ENCODE measurements at regions not wholly inside any gene's neighbourhood (a gene's known extent, or its start where the extent isn't known, plus 50 kb on each side); places are given as distances from the start of the nearest gene placed in this dataset.

DNA sequence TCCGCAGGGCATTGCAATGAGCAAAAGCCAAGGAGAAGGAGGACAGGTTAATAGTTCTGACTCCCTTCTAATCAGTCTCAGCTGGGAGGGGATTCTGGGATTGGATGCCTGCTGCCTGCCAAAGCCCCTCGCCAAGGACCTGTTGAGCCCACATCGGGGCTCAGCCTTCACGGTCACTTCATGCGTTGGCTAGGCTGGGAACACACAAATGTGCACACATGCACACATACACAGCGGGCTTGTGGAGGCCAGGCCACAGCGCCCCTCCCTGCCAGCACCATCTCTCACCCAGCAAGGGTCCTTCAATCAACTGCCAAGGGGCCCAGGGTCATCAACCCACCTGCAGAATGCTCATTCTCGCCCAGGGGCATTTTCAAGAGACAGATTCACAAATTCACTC, 113.9 kb downstream of the C5orf15 start:
- no peak for DNase-seq (ENCODE audit: low read depth)

- no peak for DNase-seq (ENCODE audit: low read depth)
Observed at GRCh38 chr5:133853646-133854365, 114.6 kb downstream of the C5orf15 start.

- no peak for DNase-seq (ENCODE audit: low read depth)
Observed at GRCh38 chr5:133851521-133851920, 116.9 kb downstream of the C5orf15 start.

- no peak for DNase-seq (ENCODE audit: low read depth)
Observed at GRCh38 chr5:133850811-133851210, 117.6 kb downstream of the C5orf15 start.

DNA sequence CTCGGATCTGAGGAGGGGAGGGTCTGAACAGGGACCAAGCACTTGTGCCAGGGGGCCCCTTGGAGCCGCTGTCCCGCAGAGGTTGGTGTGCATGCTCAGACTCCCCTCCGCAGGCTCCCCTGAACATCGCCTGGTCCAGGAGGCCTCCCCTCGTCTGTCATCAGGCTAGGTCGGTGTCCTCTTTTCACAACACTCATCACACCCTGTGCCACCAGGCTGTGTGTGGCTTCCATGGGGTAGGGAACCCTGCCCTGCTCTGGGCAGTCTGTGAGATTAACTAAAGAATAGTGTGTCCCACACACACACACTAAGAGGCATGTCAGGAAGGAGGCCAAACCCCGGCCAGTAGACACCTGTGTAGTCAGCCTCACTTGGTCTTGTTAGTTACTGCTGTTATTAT, 119.3 kb downstream of the C5orf15 start:
- DNase-seq (ENCODE audit: low read depth), result no peak

- no peak for DNase-seq (ENCODE audit: low read depth)
Observed at GRCh38 chr5:133848341-133848811, 120.0 kb downstream of the C5orf15 start.

DNA sequence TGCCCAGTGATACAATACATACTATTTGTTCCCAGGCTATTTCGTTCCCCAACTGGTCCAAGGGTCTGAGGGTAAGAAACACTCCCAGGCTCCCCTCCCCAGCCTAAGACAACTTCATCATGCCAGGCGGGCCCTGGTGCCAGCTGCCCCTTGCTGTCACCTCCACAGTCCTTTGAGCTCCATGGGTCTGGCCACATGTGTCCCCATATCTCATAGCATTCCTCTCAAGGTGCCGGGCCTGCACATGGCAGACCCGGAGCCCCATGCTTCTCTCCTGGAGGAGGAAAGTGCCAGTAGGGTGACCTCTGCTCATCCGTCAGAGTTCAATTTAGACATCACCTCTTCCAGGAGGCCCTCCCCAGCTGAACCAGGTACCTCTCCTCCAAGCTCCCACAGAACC, 120.5 kb downstream of the C5orf15 start:
- DNase-seq (ENCODE audit: low read depth), result no peak

DNA sequence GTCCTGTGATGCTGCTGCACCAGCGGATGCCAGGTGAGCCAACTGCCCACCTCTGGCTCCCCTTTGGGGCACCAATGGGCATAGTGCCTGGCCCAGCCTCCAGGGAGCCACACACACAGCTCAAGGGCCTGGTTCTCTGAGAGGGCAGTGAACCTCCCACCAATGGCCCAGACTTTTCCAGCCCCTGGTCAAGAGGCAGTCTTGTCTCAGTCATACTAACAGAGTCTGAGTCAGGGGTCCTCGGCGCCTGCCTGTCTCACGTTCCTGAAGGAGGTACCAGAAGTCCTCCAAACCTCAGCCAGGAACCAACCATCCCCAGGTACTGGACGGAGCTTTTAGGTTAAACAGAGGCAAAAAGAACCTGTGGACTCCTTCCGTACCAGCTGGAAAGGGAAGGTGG, 121.1 kb downstream of the C5orf15 start:
- DNase-seq (ENCODE audit: low read depth), result no peak

GRCh38 chr5:133846478-133847226, 121.8 kb downstream of the C5orf15 start:
- DNase-seq (ENCODE audit: low read depth), result no peak

GRCh38 chr5:133845271-133845670, 123.2 kb downstream of the C5orf15 start:
- DNase-seq (ENCODE audit: low read depth), result no peak

DNA sequence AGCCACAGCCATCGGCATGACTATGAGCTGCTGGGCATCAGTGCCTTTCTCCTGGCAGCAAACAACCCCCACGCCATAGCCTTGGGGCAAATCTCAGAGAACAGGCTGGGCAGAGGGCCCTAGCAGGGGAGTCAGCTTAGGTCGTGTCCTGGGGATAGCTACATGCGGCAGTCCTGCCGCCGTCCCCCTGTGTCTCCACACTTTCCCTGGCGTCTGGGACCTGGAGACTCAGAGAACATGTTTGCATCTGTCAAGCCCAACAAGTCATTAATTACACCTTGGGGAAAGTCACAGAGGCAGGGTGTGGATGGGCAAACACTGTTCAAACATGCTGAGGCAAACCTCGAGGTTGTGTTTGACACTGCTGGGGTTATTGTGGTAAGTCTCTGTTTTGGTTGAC, 123.6 kb downstream of the C5orf15 start:
- DNase-seq (ENCODE audit: low read depth), result no peak

DNA sequence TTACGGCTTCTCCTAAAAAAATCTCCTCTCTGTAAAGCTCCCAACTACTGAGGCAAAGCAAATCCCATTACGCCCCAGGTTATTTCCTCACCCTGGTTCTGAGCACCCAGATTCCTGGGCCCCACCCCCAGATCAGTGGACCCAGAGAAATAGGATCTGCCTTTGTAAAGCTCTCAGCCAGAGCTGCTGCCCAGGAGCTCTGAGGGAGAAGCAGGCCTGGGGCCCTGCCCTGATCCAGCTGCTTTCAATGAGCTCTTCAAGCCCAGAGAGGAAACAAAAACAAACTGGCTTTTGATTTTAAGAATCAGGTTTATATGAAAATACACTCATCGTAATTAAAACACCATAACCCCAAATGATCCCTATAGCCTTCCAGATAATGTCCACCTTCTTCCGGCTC, 124.5 kb downstream of the C5orf15 start:
- no peak for DNase-seq (ENCODE audit: low read depth)

DNA sequence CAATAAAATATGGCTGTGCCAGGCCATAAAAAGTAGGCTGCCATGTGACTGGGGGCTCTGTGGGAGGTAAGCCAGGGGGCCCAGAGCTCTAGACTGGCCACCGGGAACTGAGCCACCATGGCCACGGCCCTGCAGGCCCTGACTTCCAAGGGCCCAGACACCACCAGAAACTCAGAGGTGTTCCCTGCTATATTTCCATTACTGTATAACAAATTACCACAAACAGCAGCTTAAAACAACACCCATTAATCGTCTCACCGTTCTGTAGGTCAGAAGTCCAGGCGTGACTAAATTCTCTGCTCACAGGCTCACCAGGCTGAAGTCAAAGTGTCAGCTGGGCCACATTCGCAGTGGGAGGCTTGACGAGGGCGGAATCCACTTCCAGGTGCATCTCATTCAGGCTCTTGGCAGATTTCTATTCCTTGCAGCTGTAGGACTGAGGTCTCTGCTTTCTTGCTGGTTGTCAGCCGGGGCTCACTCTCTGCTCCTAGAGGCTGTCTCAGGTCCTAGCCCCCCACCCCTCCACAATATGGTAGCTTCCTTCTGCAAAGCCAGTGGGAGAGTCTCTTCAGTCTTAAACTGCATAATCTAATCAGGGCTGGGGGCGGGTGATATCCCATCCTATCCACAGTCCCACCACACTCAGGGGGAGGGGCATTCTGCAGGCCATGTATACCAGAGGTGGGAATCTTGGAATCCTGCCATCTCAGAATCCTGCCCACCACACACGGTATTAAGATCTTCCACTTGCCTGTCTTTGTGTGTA, 125.4 kb downstream of the C5orf15 start:
- DNase-seq (ENCODE audit: low read depth), result no peak

- no peak for DNase-seq (ENCODE audit: low read depth)
Observed at GRCh38 chr5:133841831-133842750, 126.3 kb downstream of the C5orf15 start.

DNA sequence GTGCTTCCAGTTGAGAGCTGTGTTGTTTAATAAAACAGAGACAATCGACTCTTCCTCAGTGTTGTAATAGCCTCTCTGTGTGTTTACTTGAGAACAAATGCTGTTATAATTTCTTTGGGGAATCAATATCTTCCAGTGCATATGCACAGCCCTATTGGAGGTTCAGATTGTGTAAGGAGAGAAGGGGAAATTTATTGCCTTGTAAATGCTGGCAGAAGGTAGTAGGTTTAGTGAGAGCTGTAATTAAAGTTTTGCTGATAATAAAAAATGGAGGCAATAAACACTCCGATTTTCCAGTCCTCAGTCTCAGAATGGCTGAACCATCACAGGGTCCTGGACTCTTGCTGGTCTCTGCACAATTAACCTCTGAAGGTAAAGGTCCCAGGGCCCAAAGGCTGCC, 128.3 kb downstream of the C5orf15 start:
- no peak for DNase-seq (ENCODE audit: low read depth)

DNA sequence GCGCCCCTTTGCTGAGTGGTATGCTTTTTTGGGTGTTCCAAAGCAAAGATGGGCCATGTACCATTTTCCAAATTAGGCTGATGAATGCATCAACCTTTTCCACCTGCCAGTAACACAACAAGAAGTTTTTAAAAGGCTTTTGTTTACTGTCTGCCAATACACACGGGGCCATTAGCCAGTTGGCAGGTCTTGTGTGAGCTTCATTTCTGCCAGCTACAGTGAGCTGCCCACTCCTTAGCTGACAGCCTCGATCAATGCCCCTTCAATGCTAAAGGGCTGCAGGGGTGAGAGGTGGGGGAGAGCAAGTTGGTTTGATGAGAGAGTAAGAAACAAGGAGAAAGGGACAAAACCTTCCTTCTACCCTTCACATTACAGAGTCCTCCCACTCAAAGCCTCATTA, 128.7 kb downstream of the C5orf15 start:
- DNase-seq (ENCODE audit: low read depth), result no peak

GRCh38 chr5:133839090-133839489, 129.3 kb downstream of the C5orf15 start:
- DNase-seq (ENCODE audit: low read depth), result no peak

GRCh38 chr5:133838286-133838685, 130.1 kb downstream of the C5orf15 start:
- DNase-seq (ENCODE audit: low read depth), result no peak

DNA sequence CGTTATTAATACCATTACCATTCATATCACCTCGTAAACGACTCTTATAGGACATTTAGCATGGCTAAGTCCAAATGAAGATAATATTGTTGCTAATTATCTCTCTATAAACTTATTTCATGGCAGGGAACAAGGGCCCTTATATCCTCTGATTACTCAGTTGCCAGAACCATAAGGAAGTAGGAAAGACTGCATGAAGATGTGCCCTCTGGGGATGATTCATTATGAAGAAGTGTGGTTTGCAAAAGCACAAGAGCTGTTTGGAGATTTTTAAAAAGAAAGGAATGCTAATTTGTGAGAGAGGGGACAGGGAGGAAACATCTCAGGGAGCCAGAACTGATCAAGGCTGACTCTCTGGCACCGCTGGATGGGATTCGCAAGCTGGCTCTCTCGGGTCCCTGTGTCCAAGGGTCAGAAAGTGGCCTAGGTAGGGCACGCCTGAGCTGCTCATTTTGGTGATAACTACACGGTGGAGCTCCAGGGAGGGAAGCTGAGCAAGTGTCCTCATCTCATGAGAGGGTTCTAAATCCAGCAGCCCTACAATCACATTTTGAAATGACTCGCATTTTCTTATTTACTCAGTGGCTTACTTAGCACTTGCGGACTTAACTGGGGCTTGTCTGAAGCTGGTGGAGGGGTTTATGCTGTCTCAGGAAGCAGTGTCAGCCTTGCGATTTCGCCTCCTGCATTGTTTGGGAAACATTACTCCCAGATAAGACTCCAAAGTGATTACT, 136.8 kb downstream of the C5orf15 start:
- DNase-seq (ENCODE audit: low read depth), result no peak

DNA sequence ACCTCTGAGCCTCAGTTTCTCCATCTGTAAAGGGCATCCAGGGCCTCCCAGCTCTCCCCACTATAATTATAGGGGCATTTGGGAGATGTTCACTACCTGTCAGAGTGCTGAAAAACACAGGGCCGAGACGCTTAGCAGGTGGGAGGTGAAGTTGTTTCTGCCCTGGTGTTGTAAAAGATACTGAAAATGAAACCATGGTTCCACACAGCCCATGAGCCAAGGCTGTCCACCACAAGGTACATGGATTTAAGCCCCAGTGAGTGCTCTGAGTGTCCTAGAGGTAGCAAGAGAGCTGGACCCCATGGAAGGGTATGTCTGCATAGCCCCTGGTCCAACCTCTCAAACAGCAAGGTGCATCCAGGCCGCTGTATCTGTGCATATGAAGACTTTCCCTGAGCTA, 137.5 kb downstream of the C5orf15 start:
- no peak for DNase-seq (ENCODE audit: low read depth)

GRCh38 chr5:133830281-133830680, 138.1 kb downstream of the C5orf15 start:
- no peak for DNase-seq (ENCODE audit: low read depth)
